ENCODE measurements at regions not wholly inside any gene's neighbourhood (a gene's known extent, or its start where the extent isn't known, plus 50 kb on each side); places are given as distances from the start of the nearest gene placed in this dataset.
A peak's percentile ranks its signal among the peaks of the same experiment; 100 is the strongest.

DNA sequence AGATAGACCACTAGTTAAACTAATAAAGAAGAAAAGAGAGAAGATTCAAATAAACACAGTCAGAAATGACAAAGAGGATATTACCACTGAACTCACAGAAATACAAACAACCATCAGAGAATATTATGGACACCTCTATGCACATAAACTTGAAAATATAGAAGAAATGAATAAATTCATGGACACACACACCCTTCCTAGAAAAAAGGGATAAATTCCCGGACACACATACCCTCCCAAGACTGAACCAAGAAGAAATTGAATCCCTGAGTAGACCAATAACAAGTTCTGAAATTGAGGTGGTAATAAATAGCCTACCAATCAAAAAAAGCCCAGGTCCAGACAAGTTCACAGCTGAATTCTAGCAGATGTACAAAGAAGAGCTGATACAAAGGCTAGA lies 187.9 kb downstream of the SEC23A start:
- no peak for ATAC-seq (ENCODE audit: poor library complexity)

DNA sequence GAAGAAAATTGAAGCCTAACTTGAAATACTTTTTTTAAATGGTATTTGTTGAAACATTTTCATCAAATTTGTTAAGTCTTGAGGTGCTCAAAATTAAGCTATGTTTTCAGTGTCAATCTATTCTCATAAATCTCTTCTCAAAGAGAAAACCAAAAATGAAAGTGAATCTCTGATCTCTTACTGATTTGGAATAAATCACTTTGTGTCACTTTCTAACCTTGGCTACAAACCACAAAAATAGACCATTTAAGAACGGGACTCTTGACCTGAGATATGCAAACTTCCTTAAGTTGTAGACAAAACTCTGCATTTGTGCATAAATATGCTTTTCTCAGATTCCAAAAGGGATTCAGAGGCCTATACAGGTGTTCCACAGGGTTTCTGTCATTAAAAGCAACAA lies 192.9 kb downstream of the SEC23A start:
- DNase-seq (no peak), ATAC-seq (ENCODE audit: poor library complexity) (no peak)
- intact Hi-C loops (cut with DNase I) = no loop called here

More for the DNA sequence above, 187.9 kb downstream of the SEC23A start:
- DNase-seq = no peak
- intact Hi-C loops (cut with DNase I) = no loop called here

DNA sequence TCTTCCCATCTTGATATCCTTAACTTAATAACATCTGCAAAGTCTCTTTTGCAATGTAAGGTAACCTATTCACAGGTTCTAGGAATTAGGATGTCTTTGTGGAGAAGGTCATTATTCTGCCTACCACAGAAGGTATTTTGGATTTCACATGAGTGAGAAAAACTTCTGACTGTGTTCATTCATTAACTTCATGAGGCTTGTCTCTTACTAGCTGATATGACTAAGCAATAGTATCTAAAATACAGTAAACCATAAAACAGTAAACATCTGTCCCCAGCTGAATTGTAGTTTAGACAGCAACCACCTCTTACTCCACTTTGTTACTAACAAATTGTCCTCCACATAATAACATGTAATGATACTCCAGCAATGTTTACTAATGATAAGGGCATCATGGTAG lies 198.1 kb downstream of the SEC23A start:
- intact Hi-C loops (cut with DNase I) = no loop called here
- ATAC-seq (ENCODE audit: poor library complexity) = no peak
- no peak for DNase-seq

DNA sequence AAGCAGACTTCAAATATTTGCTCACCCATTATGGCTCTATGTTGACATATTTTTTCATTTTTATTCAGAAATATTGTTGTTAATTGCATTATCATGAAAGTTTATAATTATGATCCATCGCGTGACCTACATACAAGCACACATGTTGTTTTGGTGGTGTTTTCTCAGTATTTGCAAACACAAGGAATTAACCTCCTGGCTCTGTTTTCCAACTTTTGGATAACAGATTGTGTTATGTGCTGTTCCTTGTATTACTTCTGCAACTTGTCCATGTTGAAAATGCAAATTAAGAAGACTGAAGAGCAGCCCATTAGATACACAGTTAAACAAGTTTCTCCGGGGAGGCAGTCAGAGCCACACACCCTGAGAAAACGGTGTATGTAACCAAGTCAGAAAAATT lies 201.2 kb downstream of the SEC23A start:
- no peak for DNase-seq
- ATAC-seq (ENCODE audit: poor library complexity) = no peak
- intact Hi-C loops (cut with DNase I) = no loop called here

DNA sequence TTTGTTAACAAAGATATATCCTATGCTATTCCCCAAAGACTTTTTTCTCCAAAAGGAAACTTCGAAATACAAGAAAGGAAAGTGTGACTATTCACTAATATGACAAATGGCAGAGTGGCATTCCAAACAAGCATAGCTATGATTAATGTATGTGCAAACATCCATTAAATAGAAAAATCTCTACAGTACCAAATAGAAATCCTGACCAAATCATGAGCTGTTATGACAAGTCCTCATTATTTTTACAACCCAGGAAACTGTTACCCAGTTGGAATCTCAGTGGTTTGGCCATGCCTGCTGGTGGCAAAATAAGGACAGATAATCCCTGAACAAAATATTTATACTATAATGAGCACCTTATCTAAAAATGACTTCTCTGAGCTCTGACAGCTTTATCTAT lies 202.1 kb downstream of the SEC23A start:
- ATAC-seq (ENCODE audit: poor library complexity) = no peak
- DNase-seq = no peak
- intact Hi-C loops (cut with DNase I) = no loop called here

DNA sequence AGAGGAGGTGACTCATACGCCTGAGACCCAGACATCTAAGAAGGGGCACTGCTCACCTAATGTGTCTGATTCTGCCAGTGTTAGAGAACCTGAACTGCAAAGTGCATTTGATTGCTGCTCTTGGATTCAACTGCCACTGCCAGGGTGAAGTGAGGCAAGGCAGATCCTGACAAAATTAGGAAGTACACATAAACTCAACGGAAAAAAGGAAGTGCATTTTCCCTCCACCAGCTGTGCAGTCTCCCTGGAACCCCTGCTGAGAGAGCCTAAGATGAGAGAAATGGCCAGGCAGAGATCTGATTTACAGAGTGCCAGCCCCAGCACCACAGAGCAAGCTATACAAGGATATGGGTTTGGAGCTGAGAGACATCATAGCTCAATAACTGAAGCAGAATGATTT lies 215.3 kb downstream of the SEC23A start:
- ATAC-seq (ENCODE audit: poor library complexity) = no peak
- intact Hi-C loops (cut with DNase I) = no loop called here
- no peak for DNase-seq

DNA sequence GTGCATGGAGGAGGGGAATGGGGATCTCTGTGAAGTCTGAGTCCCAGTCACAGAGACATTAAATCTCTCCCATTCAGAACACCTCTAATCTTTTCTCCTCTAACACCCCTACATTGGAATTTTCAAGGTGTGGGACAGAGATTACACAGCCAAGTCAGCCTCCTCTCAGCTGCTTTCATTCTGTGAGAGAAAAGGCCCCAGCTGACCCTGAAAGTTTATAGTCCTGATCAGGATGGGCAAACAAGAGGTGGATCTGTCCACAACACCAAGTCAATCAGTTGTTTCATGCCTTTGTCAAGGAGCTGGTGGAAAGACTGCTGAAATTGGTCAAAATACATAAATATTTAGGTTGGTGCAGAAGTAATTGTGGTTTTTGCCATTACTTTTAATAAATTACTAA lies 218.9 kb downstream of the SEC23A start:
- DNase-seq (no peak), ATAC-seq (ENCODE audit: poor library complexity) (no peak)
- intact Hi-C loops (cut with DNase I) = no loop called here

DNA sequence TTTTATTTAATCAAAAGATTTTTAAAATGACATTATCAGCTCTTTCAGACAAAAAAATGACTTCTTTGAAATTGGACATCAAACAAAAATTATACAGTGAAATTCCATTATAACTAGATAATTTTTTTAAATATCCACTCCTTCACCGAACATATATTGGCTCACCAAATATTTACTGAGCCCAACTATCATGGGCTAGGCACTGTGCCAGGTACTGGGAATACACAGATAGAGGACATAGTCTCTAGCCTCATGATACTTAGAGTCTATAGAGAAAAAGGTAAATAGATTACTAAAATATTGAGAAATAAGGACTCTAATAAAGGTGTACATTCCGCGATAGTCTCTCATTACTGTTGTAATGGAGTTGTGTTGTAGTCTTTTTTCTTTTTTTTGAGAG lies 219.9 kb downstream of the SEC23A start:
- DNase-seq = no peak
- no peak for ATAC-seq (ENCODE audit: poor library complexity)
- intact Hi-C loops (cut with DNase I) = no loop called here

DNA sequence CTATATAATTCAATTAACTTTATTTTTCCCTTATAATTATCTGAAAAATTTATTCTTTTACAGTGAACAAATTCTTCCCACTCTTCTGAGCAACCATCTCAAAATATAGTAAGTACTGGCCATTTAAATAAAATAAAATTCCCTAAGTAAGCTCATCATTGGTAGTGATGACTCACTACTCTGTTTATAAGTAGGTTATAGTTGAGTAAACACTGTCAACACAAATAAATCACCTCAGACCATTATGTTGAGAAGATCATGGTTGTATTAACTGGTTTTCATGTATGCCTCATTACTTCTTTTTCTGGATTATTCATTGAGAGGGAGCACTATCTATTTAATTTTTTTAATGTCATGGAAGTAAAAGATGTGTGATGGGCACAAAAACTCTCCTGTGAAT lies 220.5 kb downstream of the SEC23A start:
- no peak for ATAC-seq (ENCODE audit: poor library complexity)
- intact Hi-C loops (cut with DNase I) = no loop called here
- DNase-seq = no peak

DNA sequence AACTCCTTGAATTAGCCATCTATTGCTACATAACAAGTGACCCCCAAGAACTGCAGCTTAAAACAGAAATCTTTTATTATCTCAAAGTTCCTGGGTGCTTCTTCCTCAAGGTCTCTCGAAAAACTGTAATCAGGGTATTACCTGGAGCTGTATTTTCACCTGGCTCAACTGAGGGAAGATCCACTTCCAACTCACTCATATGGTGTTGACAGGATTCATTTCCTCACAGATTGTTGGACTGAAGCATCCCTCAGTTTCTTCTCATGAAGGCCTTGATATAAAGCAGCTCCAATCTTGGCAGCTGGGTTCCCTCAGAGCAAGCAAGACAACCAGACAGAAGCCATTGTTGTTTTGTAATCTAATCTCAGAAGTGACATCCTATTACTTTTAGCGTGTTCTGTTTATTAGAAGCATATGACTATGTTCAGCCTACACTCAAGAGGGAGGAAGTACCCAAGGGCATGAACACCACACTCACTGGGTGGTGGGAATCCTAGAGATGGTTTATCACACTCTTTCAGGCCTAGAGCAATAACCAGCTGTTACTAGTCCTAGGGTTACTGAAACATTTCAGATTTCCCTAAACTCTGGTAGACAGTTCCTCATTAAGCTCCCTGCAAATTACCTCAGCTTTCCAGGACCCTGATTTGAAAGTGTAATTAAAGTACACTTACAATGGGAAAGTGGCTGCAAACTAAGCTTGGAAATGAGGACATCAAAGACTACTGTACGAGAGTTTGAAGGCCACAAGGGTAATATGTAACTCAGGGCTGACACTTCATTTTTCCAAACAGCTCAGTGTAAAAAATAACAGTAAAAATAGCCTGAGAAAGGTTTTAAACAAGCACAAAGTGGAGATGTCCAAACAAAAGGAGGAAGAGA lies 222.2 kb downstream of the SEC23A start:
- intact Hi-C loops (cut with DNase I) = no loop called here
- ATAC-seq (ENCODE audit: poor library complexity) (no peak), DNase-seq (no peak)

DNA sequence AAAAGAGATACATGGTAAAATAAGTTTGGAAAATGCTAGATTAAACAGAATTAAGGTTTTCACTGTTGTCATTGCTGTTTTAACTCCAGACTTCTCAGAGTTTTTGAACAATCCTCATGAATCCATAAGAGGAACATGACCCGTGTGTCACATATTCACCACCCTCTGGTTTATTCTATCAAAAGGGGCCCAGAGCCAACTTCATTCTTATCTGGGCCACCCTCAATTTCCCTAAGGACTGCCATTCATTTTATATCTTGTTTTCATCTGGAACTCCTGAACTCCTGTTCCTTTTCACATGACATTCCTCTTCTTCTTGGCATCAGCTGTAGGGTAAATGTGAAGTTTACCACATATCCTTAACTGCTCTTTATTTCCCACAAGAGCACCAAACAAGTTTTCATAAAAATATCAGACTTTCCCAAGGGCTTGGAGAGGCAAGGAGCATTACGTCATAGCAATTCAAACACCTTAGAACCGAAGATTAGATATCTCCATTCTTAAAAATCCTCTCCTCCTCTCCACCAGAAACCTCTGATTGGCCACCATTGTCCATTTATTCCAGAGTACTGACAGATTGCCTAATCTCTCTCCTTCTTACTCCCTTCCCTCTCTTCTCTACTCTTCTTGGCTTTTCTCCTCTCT lies 225.2 kb downstream of the SEC23A start:
- no peak for DNase-seq
- intact Hi-C loops (cut with DNase I) = loop anchor here (10.0 kb wide), 1 partner anchor 117 kb away; no protein-coding TSS in a partner anchor
- no peak for ATAC-seq (ENCODE audit: poor library complexity)

DNA sequence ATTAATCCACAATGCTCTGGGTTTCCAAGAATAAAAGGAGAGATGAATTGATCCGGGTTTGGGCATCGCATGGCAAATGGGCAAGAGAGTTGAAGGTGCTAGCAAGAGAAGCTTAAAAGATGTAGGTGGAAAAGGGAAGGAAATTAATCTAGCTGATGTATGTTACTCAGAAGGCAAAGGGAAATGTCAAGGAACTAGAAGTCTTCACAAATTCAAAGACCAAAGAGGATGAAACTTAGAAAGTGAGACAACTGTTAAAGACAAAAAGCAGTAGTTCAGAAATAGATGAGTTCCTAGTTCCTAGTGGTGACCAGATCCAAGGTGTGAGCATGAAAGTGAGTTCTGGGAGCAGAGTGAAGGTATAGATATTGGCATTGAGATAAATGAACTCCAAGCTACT lies 228.3 kb downstream of the SEC23A start:
- DNase-seq = no peak
- no peak for ATAC-seq (ENCODE audit: poor library complexity)
- intact Hi-C loops (cut with DNase I) = loop anchor here (10.0 kb wide), 1 partner anchor 120 kb away; no protein-coding TSS in a partner anchor

DNA sequence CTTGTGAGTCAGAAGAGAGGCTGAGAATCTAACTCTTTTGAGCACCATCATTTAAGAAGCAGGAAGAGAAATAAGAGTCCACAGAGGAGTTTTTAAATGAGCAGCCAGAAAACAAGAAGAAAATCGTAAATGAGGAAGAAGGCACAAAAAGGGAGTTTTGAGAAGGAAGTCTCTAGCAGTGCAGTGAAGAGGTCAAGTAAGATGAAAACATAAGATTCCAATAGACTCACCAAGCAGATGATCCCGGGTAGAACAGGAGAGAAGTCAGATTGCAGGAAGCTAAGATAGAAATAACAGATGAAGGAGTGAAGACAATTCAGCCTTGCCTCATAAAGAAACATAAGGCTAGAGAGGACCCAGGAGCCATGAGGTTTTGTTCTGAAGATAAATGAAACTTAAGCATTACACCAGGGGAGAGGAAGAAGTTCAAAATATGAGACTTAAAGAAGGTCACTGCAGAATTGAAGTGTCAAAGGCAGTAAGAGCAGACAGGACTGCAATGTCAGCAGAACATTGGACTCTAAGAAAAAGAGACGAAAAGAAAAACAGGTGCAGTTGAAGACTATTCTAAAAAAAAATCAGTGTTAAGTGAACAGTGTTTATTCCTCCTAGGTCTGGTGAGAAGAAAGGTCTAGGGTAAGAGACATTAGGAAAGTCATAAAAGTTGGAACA lies 229.0 kb downstream of the SEC23A start:
- no peak for DNase-seq
- ATAC-seq (ENCODE audit: poor library complexity) = peak; percentile 45
- intact Hi-C loops (cut with DNase I) = loop anchor here (10.0 kb wide), 1 partner anchor 121 kb away; no protein-coding TSS in a partner anchor

DNA sequence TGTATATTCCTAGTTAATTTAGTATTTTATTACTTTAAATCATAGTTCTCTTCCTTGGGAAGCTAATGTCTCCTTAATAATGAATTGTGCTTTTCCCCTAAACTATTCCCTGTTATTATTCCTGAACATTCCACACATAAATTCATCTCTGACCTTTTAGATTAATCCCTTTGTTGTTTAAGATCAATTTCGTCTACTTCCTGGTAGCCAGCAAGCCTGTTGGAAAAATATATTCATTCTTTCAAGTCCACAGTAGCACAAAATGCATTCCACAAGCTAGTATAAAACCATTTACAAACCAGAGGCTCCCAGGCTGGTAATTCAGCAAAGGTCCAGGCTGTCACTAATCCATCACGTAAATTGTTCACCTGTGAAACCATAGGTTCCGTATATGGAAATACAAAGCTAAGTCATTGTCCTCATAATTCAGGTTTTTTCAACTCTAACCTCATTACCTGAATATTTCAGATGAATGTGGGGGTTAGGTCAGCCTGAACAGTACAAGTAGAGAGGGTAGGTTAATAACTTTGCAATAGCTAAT lies 232.7 kb downstream of the SEC23A start:
- no peak for ATAC-seq (ENCODE audit: poor library complexity)
- intact Hi-C loops (cut with DNase I) = loop anchor here (10.0 kb wide), 1 partner anchor 124 kb away; no protein-coding TSS in a partner anchor
- DNase-seq = no peak

DNA sequence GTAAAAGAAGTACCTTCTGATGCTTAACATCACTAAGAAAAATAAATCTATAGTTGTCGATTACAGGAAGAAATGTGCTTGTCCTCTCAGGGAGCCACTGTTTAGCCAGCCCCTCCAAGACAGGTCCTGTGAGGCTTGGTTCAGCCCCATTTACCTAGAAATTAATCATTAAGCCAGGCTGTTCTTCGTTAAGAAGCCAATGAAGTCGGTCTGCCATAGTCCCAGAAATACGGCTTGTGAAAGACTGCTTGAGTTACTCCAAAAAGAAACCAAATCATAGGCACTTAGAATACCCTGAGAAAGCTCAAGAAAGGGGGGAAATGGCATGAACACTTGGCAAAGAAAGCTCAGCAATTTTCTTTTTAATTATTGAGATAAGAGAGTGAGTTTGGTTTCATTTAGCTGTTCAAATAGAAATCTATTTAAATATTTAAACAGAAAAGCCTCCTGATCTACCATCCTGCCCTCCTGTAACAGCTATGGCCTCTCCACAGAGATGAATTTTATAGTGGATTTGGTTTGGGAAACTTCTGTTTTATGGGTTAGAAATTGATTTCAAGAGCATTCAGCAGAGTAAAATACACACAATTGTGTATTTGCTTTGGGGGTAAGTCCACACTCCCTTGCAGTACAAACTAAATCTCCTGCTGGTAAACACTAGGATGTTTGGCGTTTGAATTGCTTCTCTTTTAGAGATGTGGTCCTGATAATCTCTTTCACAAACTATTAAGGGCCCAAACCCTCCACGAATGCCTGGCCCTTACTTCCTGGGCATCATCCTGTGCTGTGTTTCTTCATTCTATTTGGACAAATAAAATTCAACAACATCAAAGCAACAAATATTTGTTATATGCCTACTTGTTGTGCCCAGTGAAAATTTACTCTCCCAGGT lies 234.4 kb downstream of the SEC23A start:
- DNase-seq (no peak), ATAC-seq (ENCODE audit: poor library complexity) (no peak)
- intact Hi-C loops (cut with DNase I) = loop anchor here (10.0 kb wide), 3 partner anchors 144 to 964 kb away; no protein-coding TSS in a partner anchor

DNA sequence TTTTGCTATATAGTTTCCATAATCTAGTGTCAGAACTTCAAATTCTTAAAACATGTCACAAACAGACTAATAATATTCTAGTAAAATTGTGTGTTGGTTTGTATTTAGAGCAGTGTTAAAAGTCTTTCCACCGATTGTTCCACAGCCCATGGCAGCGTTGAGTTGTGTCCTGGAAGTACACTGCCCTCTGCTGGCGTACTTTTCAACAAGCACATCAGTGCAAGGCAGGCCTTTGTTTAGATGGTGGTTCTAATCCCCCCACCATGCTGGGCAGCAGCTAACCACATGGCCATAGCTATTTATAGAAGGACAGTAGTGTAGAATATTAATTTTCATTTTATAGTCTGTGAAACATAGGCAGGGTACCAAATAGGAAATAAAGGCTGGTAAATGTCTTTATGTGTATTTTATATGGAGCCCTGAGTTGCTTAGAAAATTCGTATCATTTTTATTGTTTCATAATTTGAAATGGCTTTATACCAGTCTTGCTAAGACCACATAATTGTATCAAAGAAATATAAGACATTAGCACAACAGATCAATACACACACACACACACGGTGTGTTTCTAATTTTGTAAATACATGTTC lies 235.4 kb downstream of the SEC23A start:
- intact Hi-C loops (cut with DNase I) = loop anchor here (10.0 kb wide), 3 partner anchors 143 to 963 kb away; no protein-coding TSS in a partner anchor
- DNase-seq = peak; percentile 44
- ATAC-seq (ENCODE audit: poor library complexity) = peak; percentile 92

DNA sequence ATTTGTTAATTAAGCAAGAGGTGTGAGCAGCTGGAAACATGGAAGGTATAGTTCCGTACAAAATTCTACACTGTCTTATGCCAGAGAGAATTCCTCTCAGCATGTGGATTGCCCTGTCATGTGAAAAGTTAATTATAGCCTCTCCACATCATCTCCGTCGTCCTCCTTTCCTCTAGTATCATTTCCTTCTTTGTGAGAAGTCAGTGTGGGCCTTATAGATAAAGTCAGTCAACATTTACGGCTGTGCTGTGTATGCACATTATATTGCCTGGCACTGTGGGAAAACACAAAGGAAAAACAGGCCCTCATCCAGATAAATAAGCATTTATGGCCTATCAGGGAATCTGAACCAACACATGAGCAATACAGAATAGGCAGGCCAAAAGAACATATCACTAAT lies 236.6 kb downstream of the SEC23A start:
- intact Hi-C loops (cut with DNase I) = loop anchor here (10.0 kb wide), 3 partner anchors 142 to 962 kb away; no protein-coding TSS in a partner anchor
- ATAC-seq (ENCODE audit: poor library complexity) = peak; percentile 48

DNA sequence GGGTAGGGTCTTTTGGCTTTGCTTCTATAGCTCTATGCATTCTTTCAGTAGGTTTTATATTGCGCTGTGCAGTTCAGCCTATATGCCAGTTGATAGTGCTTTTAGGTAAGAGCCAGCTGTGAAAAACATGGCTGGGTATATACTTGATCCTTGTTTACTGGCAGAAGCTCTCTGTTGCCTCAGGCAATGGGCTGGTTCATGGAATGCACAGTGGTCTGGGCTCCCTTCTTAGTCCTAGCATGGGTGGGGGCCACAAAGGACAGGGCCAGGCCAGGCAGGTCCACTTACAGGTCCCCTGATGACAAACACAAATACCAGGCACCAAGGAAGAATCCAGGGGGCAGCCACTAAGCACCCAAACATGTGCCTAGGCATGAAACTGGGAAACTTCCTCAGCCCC lies 240.7 kb downstream of the SEC23A start:
- DNase-seq = no peak
- intact Hi-C loops (cut with DNase I) = loop anchor here (10.0 kb wide), 3 partner anchors 138 to 958 kb away; no protein-coding TSS in a partner anchor

More for the DNA sequence above, 236.6 kb downstream of the SEC23A start:
- DNase-seq = no peak

More for the DNA sequence above, 240.7 kb downstream of the SEC23A start:
- ATAC-seq (ENCODE audit: poor library complexity) = no peak
